HepG2 (cell line): ENCODE measurements at regions not wholly inside any gene's neighbourhood (a gene's known extent, or its start where the extent isn't known, plus 50 kb on each side); places are given as distances from the start of the nearest gene placed in this dataset.
A peak's percentile ranks its signal among the peaks of the same experiment; 100 is the strongest.

Source experiments
- ATAC-seq: fragments of 200-7000 bp; cut with Tn5 transposase; 3 replicates; pipeline ENCODE4 v1.9.1; 2020; ENCODE audit warnings: mild to moderate bottlenecking, moderate library complexity
- BruUV-seq: library from RNA; stranded (reverse); fragments of 400-500 nt; replicated peaks from 2 replicates; lab custom pipeline; 2021; lab: Mats Ljungman, UMichigan
- CTCF ChIA-PET: fragments of 300-600 bp; formaldehyde crosslinking; extraction: SDS; loops from one replicate; lab custom pipeline; 2021; ENCODE audit warnings: low total read pairs, inconsistent platforms, low intra/inter-chr PET ratio; lab: Yijun Ruan, JAX
- POLR2A ChIA-PET: fragments of 350-600 bp; sonication (Branson Sonifier 250); formaldehyde crosslinking; loops from one replicate; lab custom pipeline; 2020; ENCODE audit warnings: antibody characterized with exemption, inconsistent platforms; lab: Yijun Ruan, JAX
- DNase-seq: peaks from one replicate; pipeline ENCODE4 v3.0.0-alpha.2; 2015; ENCODE audit warnings: low spot score
- FAIRE-seq: peaks from 3 replicates; lab custom pipeline; 2011; peaks lifted over from hg19 to GRCh38; lab: Jason Lieb, UNC
- H2AFZ ChIP-seq: one replicate; pipeline ENCODE4 v1.6.1; 2011; ENCODE audit warnings: low read length, inconsistent platforms
- H3K27ac ChIP-seq: fragments of 300-600 bp; 3 replicates; pipeline ENCODE4 v1.8.0; 2011; ENCODE audit warnings: mixed run types, mild to moderate bottlenecking, mixed read lengths, low read length, inconsistent platforms; ENCODE audit not compliant: insufficient read depth; ENCODE audit errors: extremely low read length
- H3K27me3 ChIP-seq, 2 experiments: fragments of 200-600 bp in 1 of 2; 2 replicates in 1 of 2; 3 replicates in 1 of 2; pipeline versions ENCODE4 v1.6.0 to v1.8.0; 2011; ENCODE audit warnings: low read length in 2 of 2, mild to moderate bottlenecking in 2 of 2, moderate library complexity in 2 of 2, inconsistent platforms in 1 of 2; ENCODE audit not compliant: insufficient read depth in 2 of 2, control insufficient read depth in 1 of 2
- H3K36me3 ChIP-seq, 2 experiments: fragments of 200-600 bp in 1 of 2; replicated peaks in 1 of 2; 2 replicates in 1 of 2; 3 replicates in 1 of 2; pipeline versions ENCODE4 v1.5.1 to v1.8.0; 2011; ENCODE audit warnings: low read length in 2 of 2, inconsistent platforms in 1 of 2; ENCODE audit not compliant: insufficient read depth in 2 of 2, control insufficient read depth in 1 of 2
- H3K4me1 ChIP-seq: 2 replicates; pipeline ENCODE4 v1.5.1; 2012; ENCODE audit warnings: low read length, inconsistent platforms; ENCODE audit not compliant: insufficient read depth
- H3K4me2 ChIP-seq: 2 replicates; pipeline ENCODE4 v1.6.0; 2011; ENCODE audit warnings: low read depth, low read length, inconsistent platforms
- H3K4me3 ChIP-seq, 3 experiments: fragments of 200-600 bp in 1 of 3; sonication (generic), shearing (Covaris generic) in 1 of 3; replicated peaks in 1 of 3; 2 replicates each; pipeline ENCODE4 v1.5.1; 2011 to 2016; ENCODE audit warnings: low read length in 3 of 3, inconsistent platforms in 2 of 3, low read depth in 2 of 3, mild to moderate bottlenecking in 2 of 3, control low read depth in 1 of 3, mixed read lengths in 1 of 3; ENCODE audit not compliant: insufficient read depth in 1 of 3
- H3K79me2 ChIP-seq: one replicate; pipeline ENCODE4 v1.6.1; 2011; ENCODE audit warnings: low read length, inconsistent platforms; ENCODE audit not compliant: insufficient read depth
- H3K9ac ChIP-seq: 2 replicates; pipeline ENCODE4 v1.6.0; 2011; ENCODE audit warnings: mild to moderate bottlenecking, low read depth, low read length, inconsistent platforms; ENCODE audit not compliant: insufficient read depth
- H3K9me3 ChIP-seq: 2 replicates; pipeline ENCODE4 v1.5.1; 2012; ENCODE audit warnings: mild to moderate bottlenecking, low read length
- H4K20me1 ChIP-seq: 2 replicates; pipeline ENCODE4 v1.6.0; 2011; ENCODE audit warnings: inconsistent platforms, mild to moderate bottlenecking, low read length, moderate library complexity; ENCODE audit not compliant: insufficient read depth
- FOXA1 ChIP-seq, 2 experiments: fragments of 450-650 bp in 1 of 2; sonication (generic) in 1 of 2; formaldehyde crosslinking in 1 of 2; IDR thresholded peaks; 2 replicates each; pipeline versions ENCODE4 v1.4.0 to v1.6.1; 2016 to 2020; ENCODE audit warnings: missing genetic modification reagents in 1 of 2
- FOXP1 ChIP-seq, 2 experiments: fragments of 450-650 bp in 1 of 2; IDR thresholded peaks; 2 replicates each; pipeline ENCODE4 v1.6.1; 2017 to 2018; ENCODE audit warnings: antibody characterized with exemption in 1 of 2
- GPBP1L1 ChIP-seq: sonication (generic); formaldehyde crosslinking; IDR thresholded peaks from 2 replicates; pipeline ENCODE4 v1.5.0; 2020; ENCODE audit warnings: mild to moderate bottlenecking, missing genetic modification reagents
- SCMH1 ChIP-seq: sonication (generic); formaldehyde crosslinking; IDR thresholded peaks from 2 replicates; pipeline ENCODE4 v1.9.0; 2021; ENCODE audit warnings: missing genetic modification reagents, mild to moderate bottlenecking, borderline replicate concordance
- SOX5 ChIP-seq: IDR thresholded peaks from 2 replicates; pipeline ENCODE4 v1.6.1; 2016; ENCODE audit warnings: borderline replicate concordance
- ZNF609 ChIP-seq: sonication (generic); formaldehyde crosslinking; IDR thresholded peaks from 2 replicates; pipeline ENCODE4 v1.4.0; 2020; ENCODE audit warnings: mild to moderate bottlenecking, missing genetic modification reagents, borderline replicate concordance
- ZNF724P ChIP-seq: sonication (generic); formaldehyde crosslinking; IDR thresholded peaks from 2 replicates; pipeline ENCODE4 v1.8.0; 2022; ENCODE audit warnings: missing genetic modification reagents, borderline replicate concordance
- WGBS: methylation state at CpG from one replicate; pipeline ENCODE4 v1.1.6; 2017; ENCODE audit warnings: low lambda C conversion rate; 5-methylcytosine and 5-hydroxymethylcytosine counted together
- in situ Hi-C: cut with HindIII; loops from 2 replicates; pipeline ENCODE4 v1.10.0; 2017; ENCODE audit warnings: low pct_unique_long_range_greater_than_20kb; ENCODE audit not compliant: extremely low pct_ligation_motif_present
- intact Hi-C: fragments of 100-400 bp; cut with micrococcal nuclease; formaldehyde crosslinking; loops from one replicate; pipeline ENCODE4 v1.10.0; 2022; ENCODE audit not compliant: unreplicated experiment
- TF ChIP-seq, protein P1 (sequence below): sonication (generic); formaldehyde crosslinking; IDR thresholded peaks from 2 replicates; pipeline ENCODE4 v1.4.0; 2020; ENCODE audit warnings: missing genetic modification reagents
- TF ChIP-seq, protein P2 (sequence below): sonication (generic); formaldehyde crosslinking; conservative IDR thresholded peaks from 2 replicates; pipeline ENCODE4 v1.4.0; 2020; ENCODE audit warnings: missing genetic modification reagents

DNA sequence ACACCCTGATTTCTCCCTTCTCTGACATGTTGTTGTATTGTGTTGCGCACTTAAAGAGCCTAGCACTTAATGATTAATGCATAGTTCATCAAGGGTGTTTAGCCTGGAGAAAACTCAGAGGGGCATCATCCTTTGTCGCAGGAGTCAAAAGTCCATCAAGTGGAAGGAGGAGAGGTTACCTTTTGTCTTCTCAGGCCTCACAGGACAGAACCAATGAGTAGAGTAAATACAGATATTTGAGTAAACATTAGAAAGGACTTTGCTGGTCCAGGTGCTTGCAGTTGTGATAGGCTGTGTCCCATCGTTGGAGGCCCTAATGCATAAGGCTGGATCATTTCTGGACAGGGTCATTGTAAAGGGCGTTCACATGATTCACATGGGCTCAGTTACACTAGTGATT lies 430.9 kb downstream of the PCNX1 start (continued):
- TF ChIP-seq, protein P1, sequence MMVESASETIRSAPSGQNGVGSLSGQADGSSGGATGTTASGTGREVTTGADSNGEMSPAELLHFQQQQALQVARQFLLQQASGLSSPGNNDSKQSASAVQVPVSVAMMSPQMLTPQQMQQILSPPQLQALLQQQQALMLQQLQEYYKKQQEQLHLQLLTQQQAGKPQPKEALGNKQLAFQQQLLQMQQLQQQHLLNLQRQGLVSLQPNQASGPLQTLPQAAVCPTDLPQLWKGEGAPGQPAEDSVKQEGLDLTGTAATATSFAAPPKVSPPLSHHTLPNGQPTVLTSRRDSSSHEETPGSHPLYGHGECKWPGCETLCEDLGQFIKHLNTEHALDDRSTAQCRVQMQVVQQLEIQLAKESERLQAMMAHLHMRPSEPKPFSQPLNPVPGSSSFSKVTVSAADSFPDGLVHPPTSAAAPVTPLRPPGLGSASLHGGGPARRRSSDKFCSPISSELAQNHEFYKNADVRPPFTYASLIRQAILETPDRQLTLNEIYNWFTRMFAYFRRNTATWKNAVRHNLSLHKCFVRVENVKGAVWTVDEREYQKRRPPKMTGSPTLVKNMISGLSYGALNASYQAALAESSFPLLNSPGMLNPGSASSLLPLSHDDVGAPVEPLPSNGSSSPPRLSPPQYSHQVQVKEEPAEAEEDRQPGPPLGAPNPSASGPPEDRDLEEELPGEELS (CRISPR knock-in tag) = peak; percentile 20; the same call in 1 of the 2 replicates
- no peak for TF ChIP-seq FOXP1 (IDR thresholded peaks at IDR 0.05)
- TF ChIP-seq FOXP1 (CRISPR knock-in tag; IDR thresholded peaks at IDR 0.05) = 0 out of 2 replicates have a peak, but pooled peaks have one; percentile 7
- TF ChIP-seq SOX5 (CRISPR knock-in tag) = peak; percentile 76
- TF ChIP-seq FOXA1 (IDR thresholded peaks at IDR 0.05) = no peak
- TF ChIP-seq FOXA1 (CRISPR knock-in tag; IDR thresholded peaks at IDR 0.05) = 0 out of 2 replicates have a peak, but pooled peaks have one; percentile 49

DNA sequence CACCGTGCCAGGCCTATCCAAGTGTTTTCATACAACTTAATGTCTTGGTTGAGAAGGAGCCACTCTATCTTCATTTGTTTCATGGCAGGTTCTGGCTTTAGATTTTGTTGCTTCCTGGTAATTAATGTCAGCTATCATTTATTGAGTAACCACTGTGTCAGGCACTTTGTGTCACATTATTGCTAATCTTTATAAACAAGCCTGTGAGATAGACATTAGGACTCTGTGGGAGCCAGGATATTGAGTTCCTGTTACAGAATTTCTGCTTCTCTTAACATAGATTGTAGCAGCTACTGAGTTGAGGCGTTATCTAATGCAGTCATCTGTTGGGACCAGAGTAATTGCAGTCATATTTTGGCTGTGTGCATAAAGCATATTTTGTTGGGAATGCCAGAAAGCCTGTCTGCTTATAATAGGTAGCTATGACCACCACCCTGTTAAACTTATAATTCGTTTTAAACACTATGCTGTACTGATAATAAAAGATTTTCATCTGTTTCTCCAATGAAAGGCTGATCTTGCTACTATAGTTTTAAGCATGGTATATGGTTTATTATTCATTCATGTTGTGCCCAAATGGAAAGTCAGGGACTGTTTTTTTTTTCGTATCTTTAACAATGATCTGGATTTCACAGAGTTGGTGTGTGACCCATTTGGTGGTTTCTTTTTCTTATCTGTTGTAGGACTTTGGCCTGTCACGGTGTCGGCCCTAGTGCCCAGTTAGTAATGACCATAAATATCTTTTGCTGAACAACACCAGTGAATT lies 432.6 kb downstream of the PCNX1 start:
- POLR2A ChIA-PET = no interaction called here
- H3K9ac ChIP-seq = peak overlapping the region; percentile 39; the same call in 1 of the 2 replicates
- DNase-seq = peak; percentile 54
- TF ChIP-seq SCMH1 (CRISPR knock-in tag) = no peak
- TF ChIP-seq, protein P2, sequence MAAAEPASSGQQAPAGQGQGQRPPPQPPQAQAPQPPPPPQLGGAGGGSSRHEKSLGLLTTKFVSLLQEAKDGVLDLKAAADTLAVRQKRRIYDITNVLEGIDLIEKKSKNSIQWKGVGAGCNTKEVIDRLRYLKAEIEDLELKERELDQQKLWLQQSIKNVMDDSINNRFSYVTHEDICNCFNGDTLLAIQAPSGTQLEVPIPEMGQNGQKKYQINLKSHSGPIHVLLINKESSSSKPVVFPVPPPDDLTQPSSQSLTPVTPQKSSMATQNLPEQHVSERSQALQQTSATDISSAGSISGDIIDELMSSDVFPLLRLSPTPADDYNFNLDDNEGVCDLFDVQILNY (CRISPR knock-in tag) = no peak
- TF ChIP-seq ZNF724P = no peak
- no peak for TF ChIP-seq GPBP1L1 (CRISPR knock-in tag)
- no peak for TF ChIP-seq ZNF609 (CRISPR knock-in tag)

More for the DNA sequence above, 432.6 kb downstream of the PCNX1 start:
- no TSS peak for BruUV-seq
- Histone ChIP-seq H3K27me3 (no peaks in the 10 kb centered on the region), H3K27ac (peak overlapping the region; percentile 33), H3K9me3 (no peaks in the 10 kb centered on the region), H3K36me3 (no peaks in the 10 kb centered on the region), H3K4me3 (peak overlapping the region in 2 of 3 experiments; percentile 2 to 9; a peak in 1 of 6 replicates), H3K79me2 (peaks cover 61% of the 10 kb centered on the region), H3K4me1 (peaks cover 77% of the 10 kb centered on the region), H4K20me1 (no peaks in the 10 kb centered on the region), H2AFZ (no peak overlapping the region), H3K4me2 (peak overlapping the region; percentile 56)
- no peak for FAIRE-seq
- CTCF ChIA-PET = no interaction called here
- 39% methylated on average over 6 of the region's 6 CpGs for WGBS
- peak; percentile 64 for ATAC-seq
- intact Hi-C loops = no loop called here
- in situ Hi-C loops = no loop called here
